ENCODE measurements at regions not wholly inside any gene's neighbourhood (a gene's known extent, or its start where the extent isn't known, plus 50 kb on each side); places are given as distances from the start of the nearest gene placed in this dataset.
A peak's percentile ranks its signal among the peaks of the same experiment; 100 is the strongest.
"Not testable (repeated sequence)": the region's sequence is repeated elsewhere in the genome, so short reads cannot be mapped to it uniquely, and the experiment has no call there.

DNA sequence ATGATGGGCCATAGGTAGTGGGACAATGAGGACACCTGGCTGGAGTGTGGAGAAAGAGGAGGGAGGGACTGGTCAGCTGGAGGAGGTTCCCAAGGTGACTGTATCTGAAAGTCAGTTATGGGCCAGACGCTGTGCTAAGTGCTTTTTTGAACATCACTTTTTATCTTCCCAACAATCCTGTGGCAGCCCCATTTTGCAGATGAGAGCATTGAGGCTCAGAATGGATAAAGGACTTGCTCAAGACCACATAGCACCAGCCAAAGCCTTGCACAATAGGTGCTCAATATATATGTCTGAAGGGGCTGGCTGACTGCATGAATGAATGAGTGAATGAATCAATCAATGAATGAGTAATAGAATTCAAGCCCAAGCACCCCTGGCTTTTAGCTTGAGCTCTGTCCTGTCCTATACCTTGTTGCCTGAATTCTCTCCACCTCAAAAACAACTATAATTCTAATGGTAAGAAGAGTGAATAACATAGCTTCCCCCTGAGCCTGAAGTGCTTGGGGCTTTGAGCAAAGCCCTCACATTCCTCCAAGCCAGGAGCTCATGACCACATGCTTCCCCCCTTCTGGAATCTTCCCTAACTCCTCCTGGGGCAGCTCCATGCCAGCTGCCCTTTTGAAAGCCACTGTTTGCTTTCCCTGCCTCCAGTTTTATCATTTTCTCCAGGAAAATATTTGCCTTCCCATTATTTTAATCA is 150.9 kb downstream of the RPLP1 start:
- DNase-seq = no peak

DNA sequence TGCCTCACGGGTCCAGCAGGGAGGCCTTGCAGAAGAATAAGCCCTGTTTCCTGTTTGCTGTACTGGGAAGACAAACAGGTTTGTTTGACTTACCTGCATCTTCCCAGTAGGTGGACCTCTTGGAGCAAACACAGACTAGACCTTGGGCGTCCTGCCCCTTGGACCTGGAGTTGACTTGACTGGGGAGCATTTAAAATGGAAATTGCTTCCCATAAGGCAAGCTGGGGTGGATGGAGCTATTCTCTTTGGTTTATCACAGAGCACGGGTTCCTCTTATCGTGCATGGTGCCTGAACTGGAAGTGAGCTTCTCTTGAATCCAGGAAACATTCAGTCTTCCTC is 151.4 kb downstream of the RPLP1 start:
- peak; percentile 79 for DNase-seq

DNA sequence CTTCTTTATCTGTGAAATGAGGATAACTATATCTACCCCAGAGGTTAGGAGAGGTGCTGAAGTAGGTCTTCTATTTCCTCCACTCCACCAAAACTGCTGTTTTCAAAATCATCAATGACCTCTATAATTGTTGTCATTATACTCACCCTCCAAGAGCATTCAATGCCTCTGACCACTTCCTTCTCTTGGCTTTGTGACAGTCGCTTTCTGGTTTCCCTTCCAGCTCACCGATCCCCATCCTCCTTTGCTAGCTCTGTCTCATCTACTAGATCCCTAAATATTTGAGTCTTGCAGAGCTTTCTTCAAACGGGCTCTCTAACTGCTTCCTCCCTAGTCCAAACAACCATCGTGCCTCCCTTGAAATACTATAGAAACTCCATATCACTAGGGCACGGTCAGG is 153.5 kb downstream of the RPLP1 start:
- no peak for DNase-seq

DNA sequence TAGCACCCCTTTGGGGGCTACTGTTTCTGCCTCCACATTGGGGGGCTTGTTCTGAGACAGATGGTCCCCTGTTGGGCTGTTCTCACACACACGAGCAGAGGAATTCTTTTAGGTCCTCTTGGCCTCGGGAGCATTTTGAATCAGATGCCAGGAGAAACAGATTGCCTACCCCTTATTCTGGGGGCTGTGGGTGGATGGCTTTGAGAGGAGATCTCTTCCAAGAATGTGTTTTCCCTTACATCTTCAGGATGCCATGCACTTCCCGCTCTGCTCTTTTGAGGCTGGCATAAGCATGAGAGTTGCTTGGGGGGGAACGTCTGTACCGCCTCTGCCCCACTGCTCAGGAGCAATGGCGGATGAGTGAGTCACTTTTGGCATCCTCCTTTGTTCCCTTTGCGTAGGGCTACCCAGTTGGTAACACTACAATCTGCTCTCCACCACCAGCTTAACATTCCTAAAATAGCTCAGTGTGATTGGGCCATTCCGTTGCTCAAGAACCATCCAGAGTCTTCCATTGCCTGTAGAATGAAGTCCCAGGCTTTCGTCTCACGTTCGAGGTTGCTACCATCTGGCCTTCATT is 154.4 kb downstream of the RPLP1 start:
- DNase-seq = no peak

DNA sequence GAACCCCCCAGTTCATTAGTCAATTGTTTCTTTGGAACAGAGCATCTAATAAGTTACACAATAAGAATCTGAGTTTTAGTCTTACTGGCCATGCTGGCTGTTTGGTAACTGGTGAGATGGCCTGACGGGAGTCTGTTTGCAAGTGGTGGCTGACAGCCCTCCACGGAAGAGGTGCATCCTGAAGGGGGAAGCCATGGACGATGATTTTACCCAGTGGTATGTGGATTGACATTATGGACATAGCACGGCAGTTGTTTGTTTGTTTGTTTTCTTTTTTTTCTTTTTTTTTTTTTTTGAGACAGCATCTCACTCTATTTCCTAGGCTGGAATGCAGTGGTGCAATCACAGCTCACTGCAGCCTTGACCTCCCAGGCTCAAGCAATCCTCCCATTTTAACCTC is 156.0 kb downstream of the RPLP1 start:
- DNase-seq = no peak

DNA sequence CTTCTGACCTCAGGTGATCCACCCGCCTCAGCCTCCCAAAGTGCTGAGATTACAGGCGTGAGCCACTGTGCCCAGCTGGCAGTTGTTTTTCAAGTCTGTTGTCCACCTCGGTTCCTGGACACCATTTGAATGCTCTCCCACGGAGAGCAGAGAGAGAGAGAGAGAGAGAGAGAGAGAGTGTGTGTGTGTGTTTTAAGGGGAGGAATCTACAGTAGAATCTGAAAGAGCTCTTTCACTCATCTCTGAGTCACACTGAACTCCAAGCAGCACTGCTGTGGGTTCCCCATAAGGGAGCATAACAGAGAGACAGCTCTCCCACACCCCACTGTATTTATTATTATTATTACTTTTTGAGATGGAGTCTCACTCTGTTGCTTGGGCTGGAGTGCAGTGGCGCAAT is 156.6 kb downstream of the RPLP1 start:
- DNase-seq = no peak

DNA sequence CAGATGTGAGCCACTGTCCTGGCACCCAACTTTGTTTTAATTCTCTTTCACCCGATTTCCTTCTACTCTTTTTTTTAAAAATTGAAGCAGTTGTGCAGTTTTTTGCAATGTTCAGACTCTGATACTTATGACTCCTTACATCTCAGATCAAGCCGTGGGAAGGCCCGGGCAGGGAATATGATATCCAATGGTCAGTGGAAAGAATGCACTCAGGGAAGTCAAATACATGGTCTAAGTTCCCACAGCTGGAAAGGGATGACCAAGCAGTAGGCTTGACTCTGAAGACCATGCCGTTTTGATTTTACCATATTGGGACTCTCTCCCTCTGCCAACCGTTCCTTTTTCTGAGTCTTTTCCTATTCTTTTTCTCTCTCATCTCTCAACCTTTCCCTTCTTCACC is 157.2 kb downstream of the RPLP1 start:
- DNase-seq = no peak

DNA sequence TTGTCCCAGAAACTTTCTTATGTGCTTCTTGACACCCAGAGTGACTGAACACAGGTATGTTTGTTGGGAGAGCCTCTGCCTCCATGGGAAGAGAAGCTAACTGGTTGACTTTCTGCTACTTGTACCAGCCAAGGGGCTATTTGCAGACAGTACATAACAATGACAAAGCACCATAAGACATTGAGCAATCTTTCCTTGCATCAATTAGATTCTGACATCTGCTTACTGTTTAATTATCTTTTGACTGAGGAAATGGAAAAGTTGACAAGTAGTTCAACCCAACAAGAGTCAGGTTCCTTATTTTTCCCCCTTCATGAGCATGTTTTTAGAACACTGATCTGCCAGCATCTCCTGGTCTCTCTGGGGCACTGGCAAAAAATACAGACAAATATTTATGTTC is 157.7 kb downstream of the RPLP1 start:
- no peak for DNase-seq

DNA sequence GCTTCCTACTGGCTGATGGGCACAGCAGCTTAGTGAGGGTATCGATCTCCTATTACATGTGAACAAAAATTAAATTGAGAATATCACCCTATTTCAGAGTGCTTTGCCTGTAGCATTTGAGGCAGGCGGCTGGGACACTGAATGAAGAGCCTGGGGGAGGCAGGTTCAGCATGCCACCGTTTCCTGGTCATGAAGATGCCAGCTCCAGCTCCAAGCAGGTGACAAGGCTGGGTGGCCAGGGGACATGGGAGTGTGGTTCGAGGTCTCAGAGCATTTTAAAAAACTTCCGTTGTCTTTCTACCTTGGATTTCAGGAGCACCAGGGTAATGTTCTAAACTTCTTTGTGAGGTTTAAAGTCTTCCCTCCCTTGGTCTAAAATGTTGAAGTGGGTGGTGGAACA is 158.2 kb downstream of the RPLP1 start:
- no peak for DNase-seq

DNA sequence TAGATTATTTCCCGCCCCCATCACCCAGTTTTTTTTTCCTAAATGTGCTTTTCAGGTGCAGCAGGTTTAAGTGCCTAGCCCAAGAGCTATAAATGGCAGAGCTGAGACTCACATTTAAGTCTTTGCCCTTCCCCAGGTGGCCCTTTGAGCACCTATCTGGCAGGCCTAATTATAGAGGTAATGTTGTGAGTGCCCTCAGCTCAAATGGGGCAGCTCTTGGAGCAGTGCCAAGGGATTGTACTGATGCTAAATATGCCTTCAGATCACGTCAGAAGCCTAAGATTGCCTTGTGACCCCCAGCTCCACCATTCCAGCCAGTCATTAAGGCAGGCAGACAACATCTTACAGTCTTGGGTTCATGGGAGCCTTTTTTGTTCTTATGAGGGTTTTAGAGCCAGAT is 159.5 kb downstream of the RPLP1 start:
- DNase-seq = no peak

DNA sequence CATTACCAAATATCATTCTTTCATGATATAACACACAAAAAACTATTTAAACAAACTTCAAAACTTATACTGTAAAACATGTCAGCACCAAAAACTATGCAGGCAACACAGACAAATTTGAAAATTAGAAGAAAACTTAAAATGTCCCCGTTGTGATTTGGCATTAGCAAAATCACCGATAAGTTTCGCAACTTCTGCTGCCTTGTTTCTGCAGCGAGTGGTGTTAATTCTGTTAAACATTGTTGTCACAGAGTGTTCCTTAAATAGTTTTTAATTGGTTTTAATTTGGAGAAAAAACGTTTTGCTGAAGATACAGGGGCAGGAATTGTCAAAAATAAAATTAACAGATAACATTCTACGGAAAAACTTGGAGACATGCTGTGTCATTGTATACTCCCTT is 160.6 kb downstream of the RPLP1 start:
- no peak for DNase-seq

DNA sequence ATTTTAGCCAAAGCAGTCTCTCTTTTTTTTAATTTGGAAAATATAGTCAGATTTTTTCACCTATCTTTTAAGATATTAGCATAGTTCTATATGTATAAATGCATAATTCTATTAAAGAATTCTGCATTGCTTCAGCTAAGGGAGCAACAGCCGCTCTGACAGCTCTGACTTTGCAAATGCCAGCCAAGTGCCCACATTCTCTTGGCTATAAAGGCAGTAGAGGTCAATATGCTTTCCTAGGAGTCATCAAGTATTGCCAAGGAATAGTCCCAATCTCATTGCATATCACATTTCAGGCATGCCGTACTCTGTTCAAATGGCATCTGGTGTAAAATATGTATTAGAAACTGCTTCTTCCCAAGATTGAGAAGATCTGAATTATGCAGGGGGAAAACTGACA is 161.4 kb downstream of the RPLP1 start:
- DNase-seq = no peak

DNA sequence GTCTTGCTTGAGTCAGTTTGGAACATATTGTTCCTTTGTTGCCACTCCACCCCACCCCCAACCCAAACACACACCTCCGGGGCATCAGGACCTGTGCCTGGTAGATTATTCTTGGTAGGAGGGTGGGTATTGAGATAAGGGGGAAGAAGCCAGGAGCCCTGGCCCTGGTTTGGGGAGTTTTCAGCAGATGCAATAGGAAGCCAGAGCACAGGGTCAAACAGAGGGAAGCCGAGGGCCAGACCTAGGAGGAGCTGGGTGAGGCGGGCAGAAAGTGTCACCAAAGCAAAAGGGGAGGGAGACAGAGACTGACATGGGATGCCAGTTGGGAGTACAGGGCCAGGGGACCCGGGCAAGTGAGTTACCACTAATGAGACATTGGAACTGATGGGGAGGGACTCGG is 163.1 kb downstream of the RPLP1 start:
- DNase-seq = no peak

DNA sequence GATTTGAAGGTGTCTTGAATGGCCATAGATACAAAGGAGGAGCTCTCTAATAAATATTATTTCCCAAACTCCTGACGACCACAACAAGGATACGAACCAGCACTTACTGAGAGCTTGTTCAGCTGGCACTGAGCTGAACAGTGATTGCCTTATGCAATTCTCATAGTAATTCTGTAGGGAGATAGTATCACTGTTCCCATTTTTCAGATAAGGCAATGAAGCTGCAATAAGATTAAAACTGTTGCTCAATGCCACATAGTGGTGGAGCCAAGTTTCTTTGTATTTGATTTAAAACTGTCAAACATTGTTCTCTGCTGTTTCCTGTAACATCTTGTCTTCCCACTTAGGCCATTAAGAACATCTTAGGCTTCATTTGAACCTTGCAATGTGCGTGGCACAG is 163.9 kb downstream of the RPLP1 start:
- no peak for DNase-seq

DNA sequence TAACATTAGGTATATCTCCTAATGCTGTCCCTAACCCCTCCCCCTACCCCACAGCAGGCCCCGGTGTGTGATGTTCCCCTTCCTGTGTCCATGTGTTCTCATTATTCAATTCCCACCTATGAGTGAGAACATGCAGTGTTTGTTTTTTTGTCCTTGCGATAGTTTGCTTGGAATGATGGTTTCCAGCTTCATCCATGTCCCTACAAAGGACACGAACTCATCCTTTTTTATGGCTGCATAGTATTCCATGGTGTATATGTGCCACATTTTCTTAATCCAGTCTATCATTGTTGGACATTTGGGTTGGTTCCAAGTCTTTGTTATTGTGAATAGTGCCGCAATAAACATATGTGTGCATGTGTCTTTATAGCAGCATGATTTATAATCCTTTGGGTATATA is 164.5 kb downstream of the RPLP1 start:
- not testable (repeated sequence) for DNase-seq

DNA sequence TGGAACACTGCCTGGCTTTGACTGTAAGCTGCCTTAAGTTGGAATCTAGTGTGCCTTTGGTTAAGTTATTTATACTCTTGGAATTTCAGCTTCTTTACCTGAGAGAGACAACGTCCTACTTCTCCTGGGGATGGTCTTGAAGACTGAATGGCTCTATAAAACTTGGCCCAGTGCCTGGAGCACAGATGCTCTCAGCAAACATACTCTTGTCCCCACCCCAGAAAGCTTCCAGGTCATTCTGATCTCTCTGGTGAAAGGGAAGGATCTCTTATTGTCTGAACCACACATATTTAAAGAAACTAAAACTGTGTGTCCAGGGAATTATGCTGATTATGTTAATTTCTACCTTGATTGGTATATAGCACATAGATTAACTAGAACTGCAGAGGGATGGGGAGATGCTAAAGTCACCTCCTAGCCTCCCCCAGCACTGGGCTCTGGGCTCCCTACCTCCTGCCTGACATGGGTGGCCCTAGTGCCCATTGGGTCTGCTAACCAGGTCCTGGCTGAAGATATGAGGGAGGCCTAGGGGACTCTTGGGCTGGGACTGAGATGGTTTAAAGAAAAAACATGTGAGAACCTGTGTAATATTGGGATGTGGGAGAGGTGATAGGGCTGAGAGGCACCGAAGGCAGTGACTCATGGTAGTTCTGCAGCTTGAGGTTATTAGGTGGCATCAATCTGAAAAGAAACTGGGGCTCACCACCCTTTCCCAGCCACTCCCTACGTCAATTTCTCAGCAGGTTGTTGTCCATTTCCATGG is 171.0 kb downstream of the RPLP1 start:
- no peak for DNase-seq

DNA sequence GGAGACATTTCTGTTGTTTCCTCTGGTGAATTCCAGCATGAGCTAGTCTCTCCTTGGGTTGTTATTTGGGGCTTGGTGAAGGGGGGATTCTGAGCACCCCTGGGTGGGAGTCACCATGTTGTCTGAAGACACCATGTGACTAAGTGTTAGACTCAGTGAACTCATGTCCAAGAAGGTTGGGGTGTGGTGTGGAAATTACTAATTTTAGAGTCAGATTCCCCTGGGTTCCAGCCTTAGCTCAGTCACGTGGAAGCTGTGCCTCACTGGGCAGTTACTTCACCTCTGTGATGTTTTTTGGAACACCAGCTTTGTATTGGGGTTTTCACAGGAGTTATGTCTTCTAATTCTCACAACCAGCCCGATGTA is 171.5 kb downstream of the RPLP1 start:
- DNase-seq = no peak

DNA sequence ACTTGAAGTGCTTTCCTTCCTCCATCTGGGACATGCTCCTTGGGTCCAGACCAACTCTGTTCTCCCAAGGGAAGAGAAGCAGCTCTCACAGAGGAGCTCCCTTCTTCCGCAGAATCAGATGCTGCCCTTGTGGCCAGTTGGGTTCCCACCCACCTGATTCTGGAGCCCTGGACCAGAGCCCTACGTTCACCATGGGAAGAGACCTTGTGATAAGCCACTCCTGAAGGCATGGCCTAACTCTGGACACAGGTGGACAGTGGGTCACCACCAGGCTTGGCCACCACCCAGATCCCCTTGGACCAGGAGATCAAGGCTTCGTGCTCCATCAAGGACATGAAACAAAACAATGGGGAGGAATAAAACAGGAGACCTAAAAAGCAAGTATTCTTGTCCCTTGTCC is 172.2 kb downstream of the RPLP1 start:
- DNase-seq = no peak

DNA sequence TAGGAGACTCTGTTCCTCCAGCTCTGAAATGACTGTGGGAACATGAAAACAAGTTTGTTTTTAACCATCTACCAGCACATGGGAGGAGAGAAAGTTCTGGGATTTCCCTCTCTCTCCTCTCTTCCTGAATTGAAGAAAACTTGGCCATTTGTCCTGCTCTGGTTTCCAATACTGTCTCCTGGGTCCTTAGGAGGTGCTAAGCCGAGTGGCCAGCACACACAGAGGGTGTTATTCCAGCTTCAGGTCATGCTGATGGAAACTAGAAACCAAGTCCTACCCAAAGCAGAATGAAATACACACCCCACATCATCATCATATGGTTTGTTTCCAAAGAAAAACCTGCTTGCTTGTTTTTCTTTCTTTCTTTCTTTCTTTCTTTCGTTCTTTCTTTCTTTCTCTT is 172.7 kb downstream of the RPLP1 start:
- DNase-seq = no peak

DNA sequence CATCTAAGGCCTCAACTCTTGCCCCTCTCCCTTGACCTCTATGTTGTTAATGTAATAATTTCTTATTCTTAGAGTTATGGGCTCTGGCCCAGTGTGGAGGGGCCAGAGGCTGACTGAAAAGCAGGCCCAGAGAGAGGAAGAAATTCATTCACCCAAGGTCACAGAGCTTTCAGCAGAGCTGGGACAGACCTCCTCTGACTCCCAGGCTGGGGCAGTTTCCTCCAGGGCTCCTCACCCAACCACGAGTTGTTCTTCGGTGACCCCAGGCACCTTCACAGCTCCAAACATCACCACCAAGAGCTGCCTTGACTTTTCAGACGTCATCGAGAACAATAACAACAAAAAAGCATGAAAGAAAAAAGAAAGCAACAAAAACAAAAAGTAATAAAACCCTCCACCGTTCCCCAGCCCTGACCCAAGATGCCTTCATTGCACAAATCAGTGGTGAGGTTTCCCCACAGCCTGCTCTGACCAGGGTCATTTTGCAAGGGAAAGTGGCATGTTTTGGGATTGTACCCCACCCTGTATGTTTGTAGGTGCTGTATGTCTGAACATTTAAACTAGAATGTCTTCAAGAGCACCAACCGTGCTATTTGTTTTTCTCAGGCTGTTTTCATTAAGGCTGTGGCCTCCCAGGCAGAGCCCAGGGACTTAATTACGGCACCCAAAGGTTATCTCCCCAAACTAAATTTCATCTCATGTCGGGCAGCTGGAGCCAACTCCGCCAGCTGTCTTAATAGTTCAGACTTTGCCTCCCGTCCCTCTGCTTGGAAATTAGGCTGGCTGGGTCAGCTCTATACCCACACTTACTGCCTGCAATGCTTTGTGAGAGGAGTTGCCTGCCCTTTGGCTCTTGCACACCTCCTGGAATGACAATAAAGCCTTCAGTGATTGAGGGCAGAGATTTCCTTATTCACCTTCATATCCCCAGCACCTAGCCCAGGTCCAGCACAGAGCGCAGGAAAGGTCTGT is 173.8 kb downstream of the RPLP1 start:
- DNase-seq = no peak

DNA sequence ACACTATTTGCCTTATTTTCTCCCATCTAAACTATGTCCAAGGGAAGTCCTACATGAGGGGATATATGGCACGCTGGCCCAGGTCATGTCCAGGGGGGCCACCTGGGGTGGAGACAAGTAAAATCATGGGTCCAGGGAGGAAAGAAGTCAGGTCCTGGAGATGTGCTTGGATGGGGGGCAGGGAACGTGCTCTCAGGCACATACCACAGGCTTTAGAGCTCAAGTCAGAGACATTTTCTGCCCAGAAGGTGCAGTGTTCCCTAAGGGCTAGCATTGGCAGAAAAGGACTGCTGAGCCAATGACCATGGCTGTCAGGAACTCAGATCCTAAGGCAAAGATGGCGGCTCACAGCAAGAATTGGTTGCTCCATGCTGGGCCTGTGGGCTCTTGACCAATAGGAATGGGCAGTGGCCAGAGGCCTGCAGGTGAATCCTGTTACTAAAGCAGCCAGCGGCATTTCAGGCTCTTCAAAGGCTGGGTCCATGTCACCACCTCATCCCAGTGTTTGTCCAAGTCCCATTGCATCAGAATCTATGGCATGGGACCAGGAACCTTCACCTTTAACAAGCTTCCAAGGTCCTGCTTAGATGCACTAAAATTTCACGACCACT is 175.0 kb downstream of the RPLP1 start:
- no peak for DNase-seq

DNA sequence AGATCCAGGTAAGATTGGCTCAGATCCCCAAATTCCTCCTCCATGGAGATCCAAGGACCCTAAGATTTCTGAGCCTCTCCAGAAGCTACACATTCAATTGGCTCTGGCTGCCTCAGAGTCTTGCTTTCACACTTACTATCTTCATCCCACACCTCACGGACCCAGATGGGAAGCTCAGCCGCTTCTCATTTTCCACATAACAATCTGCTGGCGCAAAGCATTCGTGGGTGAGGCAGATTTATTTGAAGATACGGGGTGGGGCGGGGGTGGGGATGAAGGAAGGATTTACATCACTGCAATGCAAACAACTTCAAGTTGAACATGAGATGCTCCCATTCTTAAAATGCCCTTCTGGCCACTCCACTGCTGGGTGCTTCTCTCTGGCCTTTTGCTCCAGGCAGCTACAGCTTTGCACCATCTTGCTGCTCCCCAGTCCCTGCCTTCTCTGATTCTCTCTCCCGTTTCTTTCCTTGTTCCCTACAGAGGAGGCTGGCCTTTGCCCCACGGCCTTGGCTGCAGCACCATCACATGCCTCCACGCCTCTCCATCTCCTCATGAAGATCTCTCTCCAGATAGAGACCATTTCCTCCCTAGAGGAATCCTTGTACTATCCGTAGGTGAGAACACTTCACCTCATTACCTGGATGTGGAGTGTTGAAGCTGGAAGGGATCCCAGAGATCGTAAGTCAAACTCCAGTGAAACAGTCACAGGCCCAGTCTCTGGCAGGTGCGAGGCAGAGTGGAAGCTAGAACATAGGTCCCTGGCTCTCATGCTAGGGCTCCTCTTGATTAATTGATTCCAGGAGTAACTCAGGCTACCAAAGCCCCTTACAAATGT is 175.9 kb downstream of the RPLP1 start:
- no peak for DNase-seq

Measured in NCI-H526 treated with DMSO at 0.1 percent for 48 hours (cell line).